ENCODE measurements at regions not wholly inside any gene's neighbourhood (a gene's known extent, or its start where the extent isn't known, plus 50 kb on each side); places are given as distances from the start of the nearest gene placed in this dataset.
"Not testable (repeated sequence)": the region's sequence is repeated elsewhere in the genome, so short reads cannot be mapped to it uniquely, and the experiment has no call there.

DNA sequence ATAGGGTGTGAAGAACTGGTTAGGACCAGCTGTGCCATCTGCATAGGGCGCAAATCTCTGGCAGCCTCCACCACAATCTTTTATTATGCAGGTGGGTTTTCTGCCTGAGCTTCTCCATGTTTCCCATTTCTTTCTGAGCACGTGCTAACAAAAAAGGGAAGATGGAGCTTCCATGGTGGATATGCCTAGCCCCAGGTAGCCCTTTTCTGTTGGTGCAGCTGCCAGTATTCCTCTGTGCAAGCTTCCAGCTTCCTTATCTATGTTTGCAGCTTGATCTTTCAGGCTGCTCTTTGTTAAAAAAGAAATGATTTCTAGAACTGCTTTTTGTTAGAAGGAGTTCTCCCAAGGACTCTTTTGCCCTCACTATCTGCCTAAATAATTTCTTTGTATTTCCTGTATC is 95.0 kb upstream of the EPB41L4A start:
- H3K27me3 ChIP-seq, result no peaks in the 10 kb centered on the region
- no peak overlapping the region for H3K4me3 ChIP-seq
- no peak for TF ChIP-seq EP300 (IDR thresholded peaks at IDR 0.05)
- no peak for TF ChIP-seq POLR2A (IDR thresholded peaks at IDR 0.05)
- no peak for TF ChIP-seq POLR2AphosphoS5 (IDR thresholded peaks at IDR 0.05)
- no peak for TF ChIP-seq CTCF (IDR thresholded peaks at IDR 0.05)
- H3K4me1 ChIP-seq, result no peaks in the 10 kb centered on the region
- 50 to 67% (median 58%) methylated on average over 2 of the region's 2 CpGs for WGBS, 5 donors
- H3K9me3 ChIP-seq, result peaks cover 0 to 13% (median 7%) of the 10 kb centered on the region in 4 donors
- no peaks in the 10 kb centered on the region for H3K36me3 ChIP-seq
- intact Hi-C loops (cut with DNase I; ENCODE audit: low total_unique reads), result no loop called here
- DNase-seq, result no peak
- no peak overlapping the region for H3K27ac ChIP-seq

- H3K4me3 ChIP-seq; intact Hi-C loops (cut with DNase I; ENCODE audit: low total_unique reads); DNase-seq; H3K4me1 ChIP-seq; H3K27me3 ChIP-seq; H3K9me3 ChIP-seq; H3K36me3 ChIP-seq: not testable (repeated sequence)
- peak overlapping the region in 1 of 5 donors; percentile 20 for H3K27ac ChIP-seq
- WGBS, 5 donors, result 42 to 92% (median 72%) methylated on average over 1 of the region's 1 CpG
Observed at GRCh38 chr5:112520474-112520873, 101.4 kb upstream of the EPB41L4A start.

GRCh38 chr5:112522891-112523673 is 104.0 kb upstream of the EPB41L4A start:
- intact Hi-C loops (cut with DNase I; ENCODE audit: low total_unique reads); H3K27me3 ChIP-seq; DNase-seq; H3K4me3 ChIP-seq; H3K4me1 ChIP-seq; H3K9me3 ChIP-seq; H3K36me3 ChIP-seq: not testable (repeated sequence)
- peak overlapping the region in 1 of 5 donors; percentile 26 for H3K27ac ChIP-seq
- WGBS, 5 donors, result 84 to 95% (median 86%) methylated on average over 8 to 9 of the region's 9 CpGs

GRCh38 chr5:112523674-112524263 is 104.7 kb upstream of the EPB41L4A start:
- H3K4me1 ChIP-seq; DNase-seq; H3K4me3 ChIP-seq; H3K9me3 ChIP-seq; intact Hi-C loops (cut with DNase I; ENCODE audit: low total_unique reads); H3K27me3 ChIP-seq; H3K36me3 ChIP-seq: not testable (repeated sequence)
- peak overlapping the region in 1 of 5 donors; percentile 26 for H3K27ac ChIP-seq
- WGBS, 5 donors, result 49 to 65% (median 54%) methylated on average over 4 of the region's 4 CpGs

DNA sequence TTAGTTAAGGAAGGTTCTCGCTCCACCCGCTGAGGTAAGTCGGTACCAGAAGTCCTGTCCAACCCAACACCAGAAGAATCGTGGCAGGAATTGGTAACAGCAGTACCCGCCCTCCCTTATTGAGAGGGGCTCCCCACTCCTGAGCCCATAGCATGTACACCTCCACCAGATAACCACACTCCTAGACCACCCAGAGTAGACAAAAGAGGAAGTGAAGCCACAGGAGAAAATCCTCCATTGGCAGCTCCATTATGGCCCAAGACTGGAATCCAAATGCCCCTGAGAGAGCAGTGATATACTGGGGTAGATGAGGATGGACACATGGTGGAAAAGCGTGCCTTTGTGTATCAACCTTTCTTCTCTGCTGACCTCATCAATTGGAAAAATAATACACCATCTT is 106.1 kb upstream of the EPB41L4A start:
- no peak for TF ChIP-seq POLR2A (IDR thresholded peaks at IDR 0.05)
- TF ChIP-seq CTCF (IDR thresholded peaks at IDR 0.05), result no peak
- TF ChIP-seq POLR2AphosphoS5 (IDR thresholded peaks at IDR 0.05), result no peak
- TF ChIP-seq EP300 (IDR thresholded peaks at IDR 0.05), result no peak
- no peak overlapping the region for H3K4me3 ChIP-seq
- peaks cover 0 to 6% (median 0%) of the 10 kb centered on the region in 4 donors for H3K4me1 ChIP-seq
- 89 to 98% (median 94%) methylated on average over 6 of the region's 6 CpGs for WGBS, 5 donors
- H3K27me3 ChIP-seq, result no peaks in the 10 kb centered on the region
- H3K9me3 ChIP-seq, result no peaks in the 10 kb centered on the region
- intact Hi-C loops (cut with DNase I; ENCODE audit: low total_unique reads), result no loop called here
- no peak for DNase-seq
- H3K36me3 ChIP-seq, result no peaks in the 10 kb centered on the region
- no peak overlapping the region for H3K27ac ChIP-seq

GRCh38 chr5:112528928-112529327 is 109.9 kb upstream of the EPB41L4A start:
- intact Hi-C loops (cut with DNase I; ENCODE audit: low total_unique reads), result no loop called here
- Histone ChIP-seq H3K4me1 (peaks cover 0 to 9% (median 0%) of the 10 kb centered on the region in 4 donors), H3K4me3 (no peak overlapping the region), H3K9me3 (no peaks in the 10 kb centered on the region), H3K27me3 (no peaks in the 10 kb centered on the region), H3K36me3 (no peaks in the 10 kb centered on the region), H3K27ac (no peak overlapping the region)
- no peak for TF ChIP-seq POLR2A (IDR thresholded peaks at IDR 0.05)
- no peak for TF ChIP-seq CTCF (IDR thresholded peaks at IDR 0.05)
- TF ChIP-seq EP300 (IDR thresholded peaks at IDR 0.05), result no peak
- TF ChIP-seq POLR2AphosphoS5 (IDR thresholded peaks at IDR 0.05), result no peak
- DNase-seq, result no peak
- WGBS, 5 donors, result 85 to 96% (median 88%) methylated on average over 5 of the region's 5 CpGs

Measured in stomach (tissue), 8 donors.